Spinal cord (tissue), 9 donors: ENCODE measurements at regions not wholly inside any gene's neighbourhood (a gene's known extent, or its start where the extent isn't known, plus 50 kb on each side); places are given as distances from the start of the nearest gene placed in this dataset.
A peak's percentile ranks its signal among the peaks of the same experiment; 100 is the strongest.
"Not testable (repeated sequence)": the region's sequence is repeated elsewhere in the genome, so short reads cannot be mapped to it uniquely, and the experiment has no call there.

Source experiments
- DNase-seq, 6 donors: peaks; one replicate each; pipeline versions ENCODE4 v3.0.0 to v3.0.0-alpha.2; 2013 to 2015; ENCODE audit warnings: low spot score in 6 of 6, low read depth in 4 of 6
- H3K27ac ChIP-seq: one replicate; pipeline ENCODE4 v1.5.1; 2013; ENCODE audit warnings: low read depth, low read length, control low read depth
- H3K27me3 ChIP-seq: one replicate; pipeline ENCODE4 v1.6.1; 2013; ENCODE audit warnings: low read length; ENCODE audit not compliant: control insufficient read depth, insufficient read depth
- H3K36me3 ChIP-seq: one replicate; pipeline ENCODE4 v1.6.1; 2013; ENCODE audit warnings: low read length; ENCODE audit not compliant: control insufficient read depth, insufficient read depth
- H3K4me1 ChIP-seq: one replicate; pipeline ENCODE4 v1.6.1; 2013; ENCODE audit warnings: low read length; ENCODE audit not compliant: control insufficient read depth, insufficient read depth
- H3K4me3 ChIP-seq: one replicate; pipeline ENCODE4 v1.5.1; 2013; ENCODE audit warnings: low read depth, low read length, control low read depth
- H3K9me3 ChIP-seq: one replicate; pipeline ENCODE4 v1.6.1; 2013; ENCODE audit warnings: low read length; ENCODE audit not compliant: control insufficient read depth, insufficient read depth
- WGBS: methylation state at CpG from one replicate; pipeline ENCODE4 v1.1.5; 2013; ENCODE audit warnings: missing lambda C conversion rate; ENCODE audit not compliant: insufficient coverage; 5-methylcytosine and 5-hydroxymethylcytosine counted together
- donor health status: healthy.

GRCh38 chr6:150691463-150691862 is 91.8 kb downstream of the PLEKHG1 start:
- no peaks in the 10 kb centered on the region for H3K36me3 ChIP-seq
- no peaks in the 10 kb centered on the region for H3K27me3 ChIP-seq
- H3K4me3 ChIP-seq, result no peak overlapping the region
- DNase-seq, result no peak
- peak overlapping the region; percentile 26 for H3K27ac ChIP-seq
- H3K9me3 ChIP-seq, result no peaks in the 10 kb centered on the region
- H3K4me1 ChIP-seq, result peaks cover 7% of the 10 kb centered on the region
- 83% methylated on average over 1 of the region's 2 CpGs for WGBS

GRCh38 chr6:150692604-150693003 is 92.9 kb downstream of the PLEKHG1 start:
- no peaks in the 10 kb centered on the region for H3K9me3 ChIP-seq
- H3K27ac ChIP-seq, result no peak overlapping the region
- no peaks in the 10 kb centered on the region for H3K36me3 ChIP-seq
- WGBS, result 73% methylated on average over 2 of the region's 2 CpGs
- no peaks in the 10 kb centered on the region for H3K27me3 ChIP-seq
- H3K4me3 ChIP-seq, result no peak overlapping the region
- H3K4me1 ChIP-seq, result peaks cover 7% of the 10 kb centered on the region
- no peak for DNase-seq

GRCh38 chr6:150694889-150695288 is 95.2 kb downstream of the PLEKHG1 start:
- H3K9me3 ChIP-seq, result no peaks in the 10 kb centered on the region
- H3K36me3 ChIP-seq, result no peaks in the 10 kb centered on the region
- peaks cover 7% of the 10 kb centered on the region for H3K4me1 ChIP-seq
- no peak for DNase-seq
- H3K27ac ChIP-seq, result peak overlapping the region; percentile 8
- H3K4me3 ChIP-seq, result no peak overlapping the region
- H3K27me3 ChIP-seq, result no peaks in the 10 kb centered on the region

DNA sequence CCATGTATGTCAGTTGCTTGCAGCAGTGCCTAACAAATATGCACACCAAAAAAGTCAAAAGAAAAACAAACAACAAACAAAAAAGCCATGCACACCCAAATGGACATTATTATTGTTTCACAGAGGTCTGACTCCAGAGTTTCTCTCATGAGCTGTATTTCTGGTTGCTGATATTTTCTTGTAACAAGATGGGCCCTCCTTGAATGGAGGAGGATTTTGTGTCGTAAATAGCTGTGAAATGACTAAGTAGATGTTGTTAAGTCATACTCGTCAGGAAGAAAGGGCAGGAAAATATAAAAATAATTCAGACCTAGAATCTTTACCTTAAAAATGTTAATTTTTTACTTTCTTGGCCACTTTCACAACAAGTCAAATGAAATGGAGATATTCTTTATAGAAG is 96.0 kb downstream of the PLEKHG1 start:
- Histone ChIP-seq H3K36me3 (no peaks in the 10 kb centered on the region), H3K9me3 (no peaks in the 10 kb centered on the region), H3K4me1 (peaks cover 11% of the 10 kb centered on the region), H3K4me3 (no peak overlapping the region), H3K27me3 (no peaks in the 10 kb centered on the region), H3K27ac (no peak overlapping the region)
- DNase-seq, result no peak
- WGBS, result no CpG with 5 or more reads among the region's 2 CpGs

DNA sequence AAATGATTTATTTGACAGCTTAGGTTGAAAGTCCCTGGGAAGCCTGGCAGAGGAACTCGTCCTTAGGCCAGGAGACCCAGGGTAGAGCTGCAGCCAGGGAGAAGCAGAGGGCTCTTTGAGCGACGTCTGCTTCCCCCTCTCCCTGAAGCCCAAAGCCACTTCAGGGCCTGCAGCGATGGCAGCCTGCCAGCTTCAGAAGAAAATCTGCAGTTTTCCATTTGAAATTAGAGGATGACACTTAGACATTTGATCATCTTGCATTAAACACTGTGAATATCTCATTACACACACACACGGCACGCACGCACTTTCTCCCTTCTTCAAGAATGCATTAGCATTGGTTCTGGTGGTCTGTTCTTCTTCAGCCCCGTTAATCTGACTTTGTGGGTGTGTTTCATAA is 96.5 kb downstream of the PLEKHG1 start:
- DNase-seq, result peak in 2 of 6 donors; percentile 31 to 47
- Histone ChIP-seq H3K9me3 (no peaks in the 10 kb centered on the region), H3K36me3 (no peaks in the 10 kb centered on the region), H3K4me1 (peaks cover 11% of the 10 kb centered on the region), H3K27ac (no peak overlapping the region), H3K27me3 (no peaks in the 10 kb centered on the region), H3K4me3 (no peak overlapping the region)
- WGBS, result 51% methylated on average over 5 of the region's 8 CpGs

GRCh38 chr6:150696918-150697317 is 97.2 kb downstream of the PLEKHG1 start:
- not testable (repeated sequence) for H3K36me3 ChIP-seq, H3K27ac ChIP-seq, H3K27me3 ChIP-seq, H3K9me3 ChIP-seq, H3K4me3 ChIP-seq, DNase-seq
- peaks cover 11% of the 10 kb centered on the region for H3K4me1 ChIP-seq
- WGBS, result no CpG with 5 or more reads among the region's 3 CpGs

DNA sequence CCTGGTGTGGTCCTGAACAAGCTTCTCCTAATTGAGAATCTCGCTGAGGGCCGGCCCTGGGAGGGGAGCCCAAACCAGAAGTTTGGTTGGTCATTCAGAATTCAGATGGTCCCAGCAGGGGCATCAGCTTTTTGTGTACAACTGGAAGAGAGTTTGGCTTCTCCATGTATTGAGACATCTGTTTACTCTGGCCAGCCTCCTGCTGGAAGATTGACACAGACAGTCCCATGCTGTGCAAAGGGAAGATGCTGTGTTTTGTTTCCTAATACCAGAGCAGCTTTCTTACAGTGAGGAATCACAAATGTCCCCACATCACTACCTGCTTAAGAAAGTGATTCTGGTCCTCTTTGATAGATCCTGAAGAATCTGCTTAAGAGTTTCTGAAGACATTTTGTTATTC is 97.8 kb downstream of the PLEKHG1 start:
- Histone ChIP-seq H3K4me3 (no peak overlapping the region), H3K27me3 (no peaks in the 10 kb centered on the region), H3K36me3 (no peaks in the 10 kb centered on the region), H3K4me1 (peaks cover 11% of the 10 kb centered on the region), H3K9me3 (no peaks in the 10 kb centered on the region), H3K27ac (peak overlapping the region; percentile 11)
- DNase-seq, result peak in 1 of 6 donors; percentile 82
- 73% methylated on average over 2 of the region's 2 CpGs for WGBS

DNA sequence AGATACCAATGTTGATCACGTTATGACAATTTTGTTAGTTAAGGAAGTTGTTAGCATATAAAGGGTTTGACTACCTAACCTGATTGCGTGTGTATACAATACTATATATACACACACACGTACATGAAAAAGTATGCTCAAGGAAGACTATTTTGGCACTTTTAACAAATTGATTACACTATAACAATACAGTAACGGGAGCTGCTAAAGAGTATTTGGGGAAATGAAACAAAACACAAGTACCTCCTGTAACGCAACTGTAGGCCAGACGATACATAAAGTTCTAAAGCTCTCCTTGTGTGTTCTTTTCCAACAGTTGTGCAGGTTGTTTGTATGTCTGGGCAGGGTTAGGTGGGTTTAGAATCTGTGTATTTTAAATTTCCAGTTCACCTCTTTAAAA is 98.7 kb downstream of the PLEKHG1 start:
- Histone ChIP-seq H3K27me3 (no peaks in the 10 kb centered on the region), H3K27ac (no peak overlapping the region), H3K4me1 (peaks cover 11% of the 10 kb centered on the region), H3K36me3 (no peaks in the 10 kb centered on the region), H3K4me3 (no peak overlapping the region), H3K9me3 (no peaks in the 10 kb centered on the region)
- no peak for DNase-seq
- WGBS, result no CpG with 5 or more reads among the region's 6 CpGs

DNA sequence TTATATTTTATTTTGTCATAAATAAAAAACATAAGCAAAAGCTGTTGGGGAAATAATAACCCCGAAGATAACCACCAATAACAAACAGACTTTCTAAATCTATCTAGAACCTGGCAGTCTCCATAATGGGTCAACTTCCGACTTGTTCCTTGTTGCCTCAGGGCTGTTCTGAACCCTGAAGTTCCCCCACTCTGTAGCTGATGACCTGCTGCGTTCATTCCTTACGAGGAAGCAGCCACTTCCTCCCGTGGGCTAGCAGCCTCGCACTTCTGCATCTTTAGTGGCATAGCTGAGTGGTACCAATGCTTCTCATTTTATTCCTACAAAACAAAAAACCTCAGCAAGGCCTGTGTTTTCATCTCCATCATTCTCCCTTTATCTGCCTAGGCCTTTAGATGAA is 103.0 kb downstream of the PLEKHG1 start:
- H3K9me3 ChIP-seq, result no peaks in the 10 kb centered on the region
- H3K36me3 ChIP-seq, result no peaks in the 10 kb centered on the region
- H3K4me3 ChIP-seq, result no peak overlapping the region
- 74% methylated on average over 5 of the region's 6 CpGs for WGBS
- no peak for DNase-seq
- no peak overlapping the region for H3K27ac ChIP-seq
- peaks cover 6% of the 10 kb centered on the region for H3K4me1 ChIP-seq
- no peaks in the 10 kb centered on the region for H3K27me3 ChIP-seq

DNA sequence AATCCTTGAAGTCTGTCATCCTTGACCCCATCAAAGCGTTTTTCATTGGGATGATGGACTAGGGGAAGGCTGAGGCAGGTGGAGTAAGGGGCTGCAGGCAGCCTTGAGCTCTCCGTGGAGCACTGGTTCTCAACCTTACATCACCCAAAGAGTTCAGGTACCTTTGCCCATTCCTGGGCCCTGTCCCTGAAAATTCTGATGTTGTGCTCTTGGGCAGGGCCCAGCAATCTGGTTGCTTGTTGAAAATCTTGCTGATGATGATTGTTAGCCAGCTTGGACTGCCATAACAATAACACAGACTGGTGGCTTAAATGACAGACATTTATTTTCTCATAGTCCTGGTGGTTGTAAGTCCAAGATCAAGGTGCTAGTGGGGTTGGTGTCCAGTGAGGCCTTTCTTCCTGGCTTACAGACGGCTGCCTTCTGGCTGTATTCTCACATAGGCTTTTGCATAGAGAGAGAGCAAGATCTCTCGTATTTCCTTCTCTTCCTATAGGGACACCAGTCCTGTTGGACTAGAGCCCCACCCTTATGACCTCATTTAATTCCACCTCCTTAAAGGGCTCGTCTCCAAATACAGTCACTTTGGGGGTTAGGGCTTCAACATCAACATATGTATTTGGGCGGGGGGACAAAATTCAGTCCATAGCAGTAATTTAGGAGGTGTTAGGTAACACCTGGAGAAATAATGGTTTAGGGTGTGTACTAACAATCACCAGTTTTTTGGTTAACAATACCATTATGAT is 104.9 kb downstream of the PLEKHG1 start:
- H3K4me1 ChIP-seq, result peaks cover 9% of the 10 kb centered on the region
- H3K9me3 ChIP-seq, result no peaks in the 10 kb centered on the region
- no peak overlapping the region for H3K4me3 ChIP-seq
- H3K36me3 ChIP-seq, result no peaks in the 10 kb centered on the region
- DNase-seq, result no peak
- H3K27me3 ChIP-seq, result no peaks in the 10 kb centered on the region
- no peak overlapping the region for H3K27ac ChIP-seq
- no CpG with 5 or more reads among the region's 6 CpGs for WGBS
